CD14-positive monocyte (primary cell): ENCODE measurements at regions not wholly inside any gene's neighbourhood (a gene's known extent, or its start where the extent isn't known, plus 50 kb on each side); places are given as distances from the start of the nearest gene placed in this dataset.

ENCODE experiments used
- DNase-seq, 3 donors: peaks; one replicate each; pipeline ENCODE4 v3.0.0-alpha.2; 2011 to 2022
- H2AFZ ChIP-seq: 2 replicates; pipeline ENCODE4 v1.6.0; 2012; ENCODE audit warnings: mild to moderate bottlenecking, low read depth, low read length, inconsistent platforms; ENCODE audit not compliant: insufficient read depth, poor library complexity, severe bottlenecking
- H3K27ac ChIP-seq, 2 donors: 1 replicate in 1 of 2; 2 replicates in 1 of 2; pipeline ENCODE4 v1.5.1; 2012 to 2013; ENCODE audit warnings: low read length in 2 of 2, control low read depth in 1 of 2, inconsistent platforms in 1 of 2, low read depth in 1 of 2, mild to moderate bottlenecking in 1 of 2
- H3K27me3 ChIP-seq, 2 donors: one replicate each; pipeline versions ENCODE4 v1.6.0 to v1.6.1; 2011 to 2013; ENCODE audit warnings: low read length in 2 of 2; ENCODE audit not compliant: control insufficient read depth in 2 of 2, insufficient read depth in 2 of 2
- H3K36me3 ChIP-seq, 2 donors: replicated peaks in 1 of 2; 1 replicate in 1 of 2; 2 replicates in 1 of 2; pipeline versions ENCODE4 v1.5.1 to v1.6.1; 2012 to 2013; ENCODE audit warnings: low read length in 2 of 2, control low read depth in 1 of 2, inconsistent platforms in 1 of 2, mild to moderate bottlenecking in 1 of 2; ENCODE audit not compliant: insufficient read depth in 2 of 2, control insufficient read depth in 1 of 2
- H3K4me1 ChIP-seq, 2 donors: 1 replicate in 1 of 2; 2 replicates in 1 of 2; pipeline versions ENCODE4 v1.5.1 to v1.6.1; 2012 to 2013; ENCODE audit warnings: low read length in 2 of 2, control low read depth in 1 of 2, inconsistent platforms in 1 of 2, mild to moderate bottlenecking in 1 of 2, moderate library complexity in 1 of 2; ENCODE audit not compliant: insufficient read depth in 2 of 2, control insufficient read depth in 1 of 2
- H3K4me2 ChIP-seq: replicated peaks from 2 replicates; pipeline ENCODE3; 2012; ENCODE audit warnings: low read length, moderate library complexity, mild to moderate bottlenecking; ENCODE audit not compliant: poor library complexity, severe bottlenecking; ENCODE audit errors: extremely low read depth
- H3K4me3 ChIP-seq, 3 experiments: fragments of 200-600 bp in 1 of 3; sonication (generic) in 1 of 3; replicated peaks in 1 of 3; 1 replicate in 2 of 3; 2 replicates in 1 of 3; pipeline ENCODE4 v1.5.1; 2011 to 2013; ENCODE audit warnings: low read length in 3 of 3, mild to moderate bottlenecking in 3 of 3, control low read depth in 2 of 3, low read depth in 2 of 3, inconsistent platforms in 1 of 3, moderate library complexity in 1 of 3
- H3K79me2 ChIP-seq: 2 replicates; pipeline ENCODE4 v1.6.0; 2012; ENCODE audit warnings: mild to moderate bottlenecking, control low read depth, inconsistent platforms, low read length, moderate library complexity; ENCODE audit not compliant: insufficient read depth
- H3K9ac ChIP-seq: 2 replicates; pipeline ENCODE4 v1.6.0; 2017; ENCODE audit warnings: low read length, mild to moderate bottlenecking; ENCODE audit not compliant: insufficient read depth, poor library complexity, severe bottlenecking
- H3K9me3 ChIP-seq, 2 donors: replicated peaks in 1 of 2; 1 replicate in 1 of 2; 2 replicates in 1 of 2; pipeline versions ENCODE4 v1.5.1 to v1.6.1; 2012 to 2013; ENCODE audit warnings: low read length in 2 of 2, control low read depth in 1 of 2; ENCODE audit not compliant: control insufficient read depth in 1 of 2, insufficient read depth in 1 of 2
- H4K20me1 ChIP-seq: 2 replicates; pipeline ENCODE4 v1.6.0; 2012; ENCODE audit warnings: mild to moderate bottlenecking, low read length, control low read depth, moderate library complexity; ENCODE audit not compliant: insufficient read depth
- H3K27ac Mint-ChIP-seq, 7 donors: one replicate each; pipeline ENCODE4 v1.8.0; 2020; ENCODE audit warnings: mild to moderate bottlenecking in 7 of 7, mixed read lengths in 7 of 7, moderate library complexity in 6 of 7, inconsistent platforms in 2 of 7
- H3K27me3 Mint-ChIP-seq, 3 donors: one replicate each; pipeline ENCODE4 v1.8.0; 2021 to 2022; ENCODE audit warnings: low read depth in 3 of 3, mild to moderate bottlenecking in 3 of 3, mixed read lengths in 3 of 3, moderate library complexity in 3 of 3, inconsistent platforms in 1 of 3
- H3K36me3 Mint-ChIP-seq, 2 donors: one replicate each; pipeline ENCODE4 v1.8.0; 2020; ENCODE audit warnings: mixed read lengths in 2 of 2, inconsistent platforms in 1 of 2, mild to moderate bottlenecking in 1 of 2
- H3K4me1 Mint-ChIP-seq: one replicate; pipeline ENCODE4 v1.8.0; 2020; ENCODE audit warnings: mild to moderate bottlenecking, mixed read lengths
- H3K4me3 Mint-ChIP-seq, 2 donors: one replicate each; pipeline ENCODE4 v1.8.0; 2020; ENCODE audit warnings: mild to moderate bottlenecking in 2 of 2, mixed read lengths in 2 of 2, moderate library complexity in 1 of 2
- H3K9me3 Mint-ChIP-seq, 7 donors: one replicate each; pipeline ENCODE4 v1.8.0; 2020 to 2022; ENCODE audit warnings: mixed read lengths in 7 of 7, mild to moderate bottlenecking in 6 of 7, moderate library complexity in 6 of 7, inconsistent platforms in 2 of 7
- CTCF ChIP-seq: fragments of 200-600 bp; IDR thresholded peaks from one replicate; pipeline ENCODE4 v1.8.0; 2022; ENCODE audit warnings: antibody characterized with exemption, mild to moderate bottlenecking
- WGBS: methylation state at CpG from one replicate; pipeline ENCODE4 v1.1.5; 2013; ENCODE audit warnings: missing lambda C conversion rate; ENCODE audit not compliant: insufficient coverage; 5-methylcytosine and 5-hydroxymethylcytosine counted together
- intact Hi-C, 2 donors: fragments of 100-400 bp; cut with micrococcal nuclease; formaldehyde crosslinking; loops; one replicate each; pipeline versions ENCODE4 v1.15.0 to v1.15.1; 2023

- H3K9me3 ChIP-seq = peaks cover 0 to 3% of the 10 kb centered on the region in 2 donors
- peaks cover 0 to 2% (median 0%) of the 10 kb centered on the region in 3 donors for H3K27me3 Mint-ChIP-seq
- intact Hi-C loops = no loop called here
- H3K36me3 ChIP-seq = no peaks in the 10 kb centered on the region
- H3K9ac ChIP-seq = no peak overlapping the region
- no peak overlapping the region for H3K27ac ChIP-seq
- WGBS = 95% methylated on average over 4 of the region's 6 CpGs
- no peaks in the 10 kb centered on the region for H3K79me2 ChIP-seq
- DNase-seq = no peak
- no peak overlapping the region for H2AFZ ChIP-seq
- TF ChIP-seq CTCF = no peak
- no peak overlapping the region for H3K4me2 ChIP-seq
- no peaks in the 10 kb centered on the region for H3K4me1 Mint-ChIP-seq
- H3K4me3 Mint-ChIP-seq = no peak overlapping the region
- no peak overlapping the region for H3K4me3 ChIP-seq
- peaks cover 4 to 17% (median 11%) of the 10 kb centered on the region in 7 donors for H3K9me3 Mint-ChIP-seq
- H3K27ac Mint-ChIP-seq = no peak overlapping the region
- H3K36me3 Mint-ChIP-seq = no peaks in the 10 kb centered on the region
- no peaks in the 10 kb centered on the region for H4K20me1 ChIP-seq
- H3K27me3 ChIP-seq = no peaks in the 10 kb centered on the region
- no peaks in the 10 kb centered on the region for H3K4me1 ChIP-seq
Measured at GRCh38 chr4:185987961-185988627, 80.9 kb upstream of the TLR3 start.

DNA sequence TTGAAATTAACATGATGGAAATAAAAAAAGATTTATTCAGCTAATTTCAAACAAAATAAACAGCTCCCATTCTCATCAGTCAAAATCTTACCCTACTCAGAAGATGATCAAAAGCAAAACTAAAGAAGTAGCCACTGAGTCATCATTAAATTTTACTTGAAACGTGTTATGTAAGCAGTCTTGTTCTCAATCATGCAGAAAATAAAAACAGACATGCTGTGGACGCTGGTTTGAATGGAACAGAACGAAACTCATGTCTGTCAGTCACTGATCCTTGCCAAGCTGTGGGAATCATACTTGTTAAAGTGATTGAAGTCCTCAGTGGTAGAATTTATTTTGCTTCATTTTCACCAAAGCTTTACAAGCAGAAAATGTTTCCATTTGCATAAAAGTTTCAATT, 77.2 kb upstream of the TLR3 start:
- Histone ChIP-seq H3K27ac (no peak overlapping the region), H3K9me3 (no peaks in the 10 kb centered on the region), H2AFZ (no peak overlapping the region), H3K27me3 (no peaks in the 10 kb centered on the region), H3K4me2 (no peak overlapping the region), H3K4me3 (no peak overlapping the region), H3K4me1 (no peaks in the 10 kb centered on the region), H3K79me2 (no peaks in the 10 kb centered on the region), H3K36me3 (no peaks in the 10 kb centered on the region), H3K9ac (no peak overlapping the region), H4K20me1 (no peaks in the 10 kb centered on the region)
- intact Hi-C loops = no loop called here
- no peak for TF ChIP-seq CTCF
- no peak for DNase-seq
- Mint-ChIP-seq H3K4me3 (no peak overlapping the region), H3K4me1 (no peaks in the 10 kb centered on the region), H3K9me3 (peaks cover 0 to 8% (median 4%) of the 10 kb centered on the region in 7 donors), H3K27me3 (no peaks in the 10 kb centered on the region), H3K36me3 (no peaks in the 10 kb centered on the region), H3K27ac (no peak overlapping the region)
- WGBS = 87% methylated on average over 3 of the region's 3 CpGs
